GM21825 (cell line): ENCODE measurements at regions not wholly inside any gene's neighbourhood (a gene's known extent, or its start where the extent isn't known, plus 50 kb on each side); places are given as distances from the start of the nearest gene placed in this dataset.

Experiments used
- ATAC-seq: cut with Tn5 transposase; IDR thresholded peaks from one replicate; pipeline ENCODE4 v1.9.1; 2021; ENCODE audit warnings: mild to moderate bottlenecking, moderate library complexity; ENCODE audit not compliant: unreplicated experiment

DNA sequence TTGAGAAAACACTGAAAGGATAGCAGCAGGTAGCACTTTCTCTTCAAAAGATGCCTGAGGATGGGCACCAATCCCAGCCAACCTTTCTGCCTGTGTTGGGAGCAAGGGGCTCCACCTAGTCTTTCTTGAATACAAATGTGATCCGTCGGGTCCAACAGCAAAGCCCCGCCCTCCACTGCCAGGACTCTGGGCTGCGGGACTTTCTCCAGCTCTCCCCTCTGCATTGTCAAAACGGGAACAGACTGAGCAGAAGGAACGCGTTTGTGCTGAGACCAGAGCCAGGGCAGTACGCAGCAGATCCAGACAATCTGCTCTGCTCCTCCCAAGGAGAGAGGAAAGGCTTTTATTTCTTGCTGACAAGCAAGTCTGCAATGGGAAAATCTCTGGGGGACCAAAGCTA is 139.7 kb downstream of the SEC61B start:
- no peak for ATAC-seq

DNA sequence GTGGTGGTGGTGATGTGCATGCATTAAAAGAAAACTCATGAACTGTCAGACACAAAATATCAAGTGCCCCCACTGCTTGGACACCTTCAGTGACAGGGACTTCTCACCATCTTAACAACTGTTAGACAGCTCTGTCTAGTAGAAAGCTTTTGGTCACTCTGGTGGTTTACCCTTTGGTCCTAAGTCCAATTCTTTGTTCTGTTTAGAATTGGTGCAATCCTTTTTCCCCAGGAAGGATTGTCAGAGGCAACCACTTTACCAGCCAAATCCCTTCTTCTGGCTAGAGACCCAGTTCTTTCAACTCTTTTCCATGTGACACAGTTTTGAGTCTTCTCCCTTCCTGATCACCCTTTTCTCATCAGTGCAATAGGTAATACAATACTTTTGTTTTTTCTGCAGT is 140.2 kb downstream of the SEC61B start:
- no peak for ATAC-seq

DNA sequence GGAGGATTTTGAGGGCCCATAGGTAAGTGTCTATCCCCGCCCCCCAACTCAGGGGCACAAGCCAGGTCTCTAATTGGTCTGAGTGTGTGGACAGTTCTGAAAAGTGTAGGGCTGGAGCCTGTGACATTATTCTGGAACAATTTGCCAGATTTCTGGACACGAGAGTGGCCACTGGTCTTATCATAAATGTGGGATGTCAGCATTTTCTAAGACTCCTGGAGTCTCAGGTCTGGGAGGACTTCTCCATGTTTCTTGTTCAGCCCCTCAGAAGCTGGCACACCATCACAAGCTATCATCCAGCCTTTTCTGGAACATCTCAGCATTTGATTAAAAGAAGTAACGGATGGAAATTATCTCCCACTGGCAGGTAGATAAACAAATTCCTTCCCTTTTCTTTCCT is 141.4 kb downstream of the SEC61B start:
- no peak for ATAC-seq

DNA sequence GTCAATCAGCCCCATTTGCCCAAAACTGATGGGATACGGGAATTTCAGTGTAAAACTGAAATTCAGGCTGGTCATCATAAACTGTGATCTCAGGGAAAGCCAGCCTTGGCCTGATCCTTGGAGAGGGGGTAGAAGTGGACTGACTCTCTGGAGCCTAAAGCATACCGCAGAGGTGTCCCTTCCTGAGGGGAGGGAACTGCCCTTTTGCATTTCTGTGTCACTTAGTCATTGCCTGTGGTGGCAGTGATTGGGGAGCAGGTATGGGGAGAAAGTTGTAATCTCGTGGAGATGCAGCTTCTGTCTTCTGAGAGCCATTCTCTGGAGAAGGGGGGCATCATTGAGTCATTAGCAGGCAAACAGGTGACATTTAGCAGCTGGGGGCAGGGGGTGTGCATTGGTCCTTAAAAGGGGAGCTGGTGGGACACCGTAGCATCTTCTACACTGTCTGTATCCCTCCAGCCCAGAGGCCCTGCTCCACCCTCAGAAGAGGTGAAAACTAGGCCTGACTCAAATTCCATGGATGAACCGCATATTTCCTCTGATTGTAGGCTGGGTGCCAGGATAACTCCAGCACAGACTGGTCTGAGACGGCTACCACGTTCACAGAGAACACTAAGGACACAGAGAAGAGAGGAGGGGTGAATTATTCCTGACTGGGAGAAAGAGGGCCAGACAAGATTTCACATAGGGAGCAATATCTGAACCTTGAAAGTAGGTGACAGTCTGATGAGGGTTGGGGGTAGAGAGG is 143.3 kb downstream of the SEC61B start:
- no peak for ATAC-seq

DNA sequence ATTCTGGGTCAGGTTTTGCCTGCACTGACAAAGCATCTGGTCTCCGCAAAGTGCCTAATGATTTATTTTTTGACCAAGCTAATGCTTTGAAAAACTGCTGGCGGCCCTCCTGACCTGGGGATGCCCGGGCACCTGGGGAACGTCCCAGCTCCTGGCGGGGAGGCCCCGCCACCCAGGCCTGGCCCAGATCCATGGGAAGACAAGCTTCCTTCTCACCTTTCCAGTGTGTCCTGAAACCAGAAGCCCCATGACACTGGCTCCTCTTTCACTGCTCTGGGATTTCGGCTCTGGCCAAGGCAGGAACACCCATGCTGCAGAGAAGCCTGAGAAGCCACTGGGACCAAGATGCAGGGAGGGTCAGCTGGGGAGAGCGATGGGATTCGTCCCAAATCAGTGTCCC is 144.1 kb downstream of the SEC61B start:
- ATAC-seq: no peak

DNA sequence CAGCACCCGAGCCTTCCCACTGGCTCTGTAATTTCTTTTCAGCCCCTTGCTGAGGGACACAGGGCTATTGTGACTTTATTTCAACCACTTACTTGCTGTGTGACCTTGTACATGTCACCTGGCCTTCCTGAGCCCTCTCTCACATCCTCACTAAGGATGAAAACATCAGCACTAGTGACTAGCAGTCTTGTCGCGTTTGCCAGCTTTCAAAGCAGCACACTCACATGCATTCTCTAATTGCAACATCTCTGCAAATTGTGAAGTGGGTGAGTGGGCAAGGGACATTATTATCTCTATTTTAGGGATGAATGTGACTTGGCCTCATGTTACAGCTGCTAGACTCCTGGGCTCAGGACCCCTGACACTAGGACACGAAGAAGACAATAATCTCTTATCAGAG is 144.5 kb downstream of the SEC61B start:
- ATAC-seq: no peak

DNA sequence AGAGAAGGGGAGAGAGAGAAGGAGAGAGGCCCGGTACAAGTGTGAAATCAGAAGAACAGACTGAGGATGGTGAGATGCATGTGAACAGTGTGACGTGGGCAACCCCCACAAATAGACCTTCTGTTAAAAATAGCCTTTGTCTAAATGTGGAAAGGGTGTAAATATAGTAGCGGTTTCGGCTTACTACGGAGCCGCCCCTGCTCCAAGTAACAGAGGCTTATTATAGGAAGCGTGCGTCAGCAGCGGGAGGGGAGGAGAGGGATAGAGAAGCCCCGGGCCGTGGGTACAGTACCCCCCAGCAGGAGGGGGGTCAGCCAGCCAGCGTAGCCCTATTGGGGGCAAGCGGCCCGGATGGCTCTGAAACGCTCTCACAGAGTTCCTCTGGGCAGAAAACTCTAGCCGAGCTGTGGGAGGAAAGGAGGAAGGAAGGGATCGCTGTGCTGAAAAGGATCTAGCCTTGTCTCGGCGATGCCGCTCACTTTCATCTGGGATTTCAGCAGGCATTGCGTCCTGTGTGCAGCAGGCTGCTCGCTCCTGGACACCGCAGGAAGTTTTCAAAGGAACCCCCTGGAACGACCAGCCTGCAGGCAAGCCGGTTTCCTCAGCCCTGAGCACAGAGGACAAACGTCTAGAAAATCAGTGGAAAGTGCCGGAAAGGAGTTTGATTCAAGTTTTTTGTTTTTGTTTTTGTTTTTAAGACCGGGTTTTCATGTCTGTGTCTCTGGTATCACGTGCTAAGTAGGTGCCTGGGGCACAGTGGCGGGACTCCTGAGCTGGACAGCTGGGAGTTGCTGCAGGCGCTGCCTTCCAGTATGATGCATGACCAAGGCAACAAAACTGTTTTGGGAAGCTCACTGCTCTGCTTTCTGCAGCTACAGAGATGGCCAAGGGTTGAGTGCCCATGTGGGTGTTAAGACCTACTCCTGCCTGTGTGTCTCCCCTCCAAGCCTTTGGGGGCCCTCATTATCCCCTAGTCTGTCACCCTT is 146.6 kb downstream of the SEC61B start:
- peak; percentile 51 for ATAC-seq

DNA sequence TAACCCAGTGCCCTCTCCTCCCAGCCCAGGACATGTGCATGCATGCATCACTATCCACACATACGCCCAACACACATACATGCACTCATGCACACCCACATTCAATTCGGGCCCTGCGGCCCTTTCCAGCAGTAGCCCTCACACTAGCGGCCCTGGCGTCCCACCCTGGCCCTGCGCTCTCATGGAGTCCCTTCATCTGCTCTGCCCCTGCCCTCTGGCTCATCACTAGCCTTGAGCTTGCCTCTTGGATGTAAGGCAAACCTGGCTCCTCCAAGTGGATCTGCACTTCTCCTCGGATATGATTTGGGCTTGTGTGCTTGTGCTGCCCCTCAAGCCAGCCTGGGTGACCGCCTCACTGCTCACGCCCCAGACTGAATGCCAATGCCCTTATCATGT is 147.2 kb downstream of the SEC61B start:
- ATAC-seq: no peak

DNA sequence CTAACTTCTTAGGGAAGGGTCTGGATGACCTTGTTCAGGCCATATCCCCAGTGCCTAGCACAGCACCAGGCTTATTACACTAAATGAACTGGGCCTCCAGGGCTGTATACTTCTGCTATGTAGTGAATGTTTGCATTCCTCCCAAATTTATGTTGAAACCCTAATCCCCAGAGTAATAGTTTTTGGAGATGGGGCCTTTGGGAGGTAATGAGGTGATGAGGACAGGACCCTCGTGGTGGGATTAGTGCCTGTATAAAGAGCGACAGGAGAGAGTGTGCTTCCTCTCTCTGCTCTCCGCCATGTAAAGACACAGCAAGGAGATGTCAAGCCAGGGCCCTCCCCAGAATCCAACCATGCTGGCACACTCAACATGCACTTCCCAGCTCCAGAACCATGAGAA is 148.3 kb downstream of the SEC61B start:
- ATAC-seq: no peak

DNA sequence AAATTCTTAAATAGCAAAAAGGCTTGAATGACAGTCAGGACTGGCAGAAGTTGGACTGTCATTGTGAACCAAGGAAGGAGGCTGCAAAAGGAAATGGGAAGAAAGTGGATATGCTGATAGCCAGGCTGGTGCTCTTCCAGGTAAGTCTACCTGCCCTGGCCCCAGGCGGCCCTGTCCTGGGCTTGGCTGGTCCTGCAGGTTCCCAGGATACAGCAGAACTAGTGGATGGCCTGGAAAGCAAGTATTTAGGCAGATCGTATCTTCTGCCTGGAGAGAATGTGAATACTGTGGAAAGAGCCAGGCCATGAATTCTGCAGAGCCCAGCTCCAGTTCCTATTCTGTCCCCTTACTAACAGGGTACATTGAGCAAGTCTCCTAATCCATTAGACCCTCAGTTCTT is 149.3 kb downstream of the SEC61B start:
- ATAC-seq: no peak

DNA sequence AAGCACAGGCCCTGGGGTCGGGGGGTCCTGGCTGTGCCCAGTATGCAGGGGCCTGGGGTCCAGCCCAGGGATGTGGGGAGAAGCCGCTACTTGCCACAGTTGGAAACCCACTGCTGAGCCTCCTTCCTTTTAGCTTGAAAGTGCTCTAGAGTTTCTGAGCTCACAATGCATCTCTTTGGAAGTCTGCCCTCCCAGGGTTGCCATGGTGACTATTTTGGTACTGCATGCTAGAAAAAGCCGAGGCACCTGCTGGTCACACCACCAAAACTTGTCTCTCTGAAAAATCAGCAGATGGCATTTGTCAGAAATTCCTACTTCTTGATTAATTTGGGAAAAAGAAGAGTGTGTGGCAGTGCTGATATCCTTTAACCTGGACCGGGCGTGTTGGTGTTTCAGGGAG is 151.8 kb downstream of the SEC61B start:
- no peak for ATAC-seq

DNA sequence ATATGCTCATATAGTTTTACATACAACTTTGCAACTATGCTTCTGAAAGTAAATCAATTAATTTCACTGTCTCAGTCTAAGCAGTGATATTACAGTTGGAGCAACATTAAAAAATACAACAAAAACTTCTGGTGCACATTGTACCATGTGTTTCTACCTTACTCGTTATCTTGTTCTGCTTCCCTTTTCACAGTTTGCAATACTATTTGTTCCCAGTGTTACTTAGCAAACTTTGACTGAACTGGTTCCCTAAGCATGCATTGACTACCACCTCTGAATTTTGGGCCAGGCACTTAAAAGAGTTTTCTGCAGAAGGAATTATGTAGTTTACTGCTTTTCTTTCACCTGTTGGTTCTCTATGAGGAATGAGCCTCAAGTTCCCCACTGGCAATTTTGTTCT is 152.7 kb downstream of the SEC61B start:
- ATAC-seq: no peak

DNA sequence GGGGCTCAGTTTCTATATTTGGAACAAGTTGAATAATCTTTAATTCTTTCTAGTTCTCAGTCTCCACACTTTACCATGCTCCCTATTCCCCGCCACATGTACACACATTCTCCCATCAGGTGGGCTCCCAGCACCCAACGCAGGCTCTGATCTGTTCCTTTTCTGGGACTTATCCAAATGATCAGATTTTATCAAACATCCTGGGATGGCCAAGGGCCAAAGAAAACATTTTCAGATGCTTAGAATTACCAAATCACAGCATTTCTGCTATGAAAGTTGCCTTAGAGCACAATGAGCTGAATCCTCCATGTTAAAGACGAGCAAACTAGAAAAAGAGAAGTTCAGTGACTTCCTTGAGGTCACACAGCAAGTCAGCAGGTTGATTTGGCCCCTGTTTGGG is 153.4 kb downstream of the SEC61B start:
- ATAC-seq: no peak

DNA sequence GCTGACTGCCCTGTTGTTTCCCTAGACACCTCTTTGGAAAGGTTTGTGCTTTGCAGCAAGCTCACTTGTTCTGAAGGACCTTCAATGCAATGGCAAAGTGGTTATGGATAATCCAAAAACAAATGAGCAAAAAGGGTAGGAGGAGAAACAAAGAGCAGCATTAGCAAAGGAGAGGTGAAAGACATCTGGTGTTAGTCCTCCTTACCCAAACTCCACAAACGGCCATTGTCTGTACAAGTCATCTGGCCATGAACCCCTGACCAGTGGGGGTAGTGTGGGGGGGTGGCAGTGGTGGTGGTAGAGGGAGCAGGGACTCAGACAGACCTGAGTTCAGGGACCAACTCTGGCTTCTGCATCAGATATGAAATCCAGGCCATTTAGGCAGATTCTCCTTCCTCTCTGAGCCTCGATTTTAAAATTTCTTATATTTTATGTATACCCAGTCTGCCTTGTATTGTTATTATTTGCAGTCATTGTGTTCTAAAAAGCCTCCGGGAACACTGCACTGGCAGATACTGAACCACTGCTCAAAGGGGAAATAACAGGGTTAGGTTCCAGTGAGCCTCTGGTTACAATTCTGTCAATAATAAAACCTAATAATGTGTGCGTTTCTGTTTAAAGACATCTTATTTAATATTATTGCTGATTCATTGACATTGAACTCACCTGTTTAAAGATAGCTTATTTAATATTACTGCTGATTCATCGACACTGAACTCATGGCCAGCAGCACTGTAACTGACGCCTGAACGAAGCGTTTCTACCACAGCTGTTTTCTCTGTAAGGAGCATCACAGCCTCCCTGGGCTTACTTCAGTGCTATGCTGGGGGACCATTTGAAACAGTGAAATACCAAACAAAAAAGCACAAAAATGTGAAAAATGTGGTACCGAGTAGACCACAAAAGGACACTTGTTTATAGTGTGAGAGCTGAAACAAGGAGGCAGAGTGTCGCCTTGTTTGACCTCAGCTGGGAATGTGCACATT is 156.0 kb downstream of the SEC61B start:
- no peak for ATAC-seq

DNA sequence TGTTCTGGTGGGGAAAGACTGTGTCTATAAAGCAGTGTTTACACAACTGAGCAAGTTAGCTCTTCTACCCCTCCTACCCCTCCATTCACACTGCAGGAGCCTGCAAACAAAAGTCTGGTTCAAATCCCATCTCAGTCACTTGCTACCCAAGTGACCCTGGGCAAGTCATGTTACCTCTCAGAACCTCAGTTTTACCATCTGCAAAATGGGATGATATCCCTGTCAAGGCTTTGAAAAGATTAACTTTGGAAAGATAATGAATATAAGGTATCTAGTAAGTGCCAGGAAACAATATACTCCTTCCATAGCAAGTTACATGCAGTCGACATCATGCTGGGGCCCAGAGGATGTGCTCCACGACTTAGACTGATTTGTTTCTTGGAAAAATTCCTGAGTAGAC is 161.5 kb downstream of the SEC61B start:
- no peak for ATAC-seq

DNA sequence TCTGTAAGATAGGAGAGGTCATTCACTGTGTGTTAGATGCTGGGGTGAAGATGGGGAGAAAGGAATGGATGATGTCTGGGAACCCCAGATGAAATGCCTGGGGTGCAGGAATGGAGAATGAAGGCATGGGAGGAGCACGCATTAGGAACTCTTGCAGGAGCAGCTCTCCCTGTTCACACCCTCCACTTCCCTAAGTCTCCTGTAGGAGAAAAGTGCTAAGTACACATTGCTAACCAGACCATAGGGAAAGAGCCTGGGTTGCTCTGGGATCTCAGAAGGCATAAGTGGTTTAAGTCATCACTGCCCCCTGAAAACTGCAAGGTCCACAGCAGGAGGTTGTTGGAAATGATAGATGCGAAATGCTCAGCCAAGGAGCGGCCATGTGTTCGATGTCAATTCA is 163.1 kb downstream of the SEC61B start:
- no peak for ATAC-seq

DNA sequence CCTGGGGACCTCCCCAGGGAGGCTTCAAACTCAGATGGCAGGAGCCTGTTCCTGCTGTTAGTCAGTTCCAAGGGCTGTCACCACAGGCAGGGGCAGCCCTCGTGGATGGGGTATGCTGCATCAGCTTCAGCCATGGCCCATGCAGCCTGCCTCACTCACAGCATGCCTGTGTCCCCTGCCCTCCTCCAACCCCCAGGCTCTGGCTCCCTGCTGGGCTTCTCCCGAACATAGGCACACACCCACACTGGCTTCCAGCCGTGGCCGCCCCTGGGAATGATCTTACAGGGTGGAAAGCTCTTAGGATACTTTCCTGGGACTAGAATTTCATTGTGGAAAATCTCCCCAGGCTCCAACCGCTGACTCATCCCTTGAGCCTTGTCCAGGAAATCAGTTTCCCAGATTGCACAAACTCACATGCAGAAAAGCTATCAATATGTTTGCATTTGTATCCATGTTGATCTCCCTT is 163.8 kb downstream of the SEC61B start:
- no peak for ATAC-seq

DNA sequence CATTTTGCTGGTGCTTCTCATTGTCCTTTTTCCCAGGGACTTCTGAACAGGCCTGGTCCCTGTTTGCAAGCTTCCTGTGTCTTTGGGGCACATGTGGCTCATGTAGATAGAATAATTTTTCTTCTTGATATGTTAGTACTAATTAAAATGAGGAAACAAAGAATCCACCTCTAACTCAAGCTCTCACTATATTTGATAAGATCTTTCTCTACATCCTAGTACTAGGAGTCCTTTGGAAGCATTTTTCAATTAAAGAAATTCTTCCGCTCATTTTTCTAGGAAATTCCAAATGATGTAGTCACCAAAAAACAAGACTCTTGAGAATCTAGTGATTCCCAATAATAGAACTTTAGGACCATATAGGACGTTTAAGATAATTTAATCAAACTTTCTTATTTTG is 165.3 kb downstream of the SEC61B start:
- no peak for ATAC-seq

DNA sequence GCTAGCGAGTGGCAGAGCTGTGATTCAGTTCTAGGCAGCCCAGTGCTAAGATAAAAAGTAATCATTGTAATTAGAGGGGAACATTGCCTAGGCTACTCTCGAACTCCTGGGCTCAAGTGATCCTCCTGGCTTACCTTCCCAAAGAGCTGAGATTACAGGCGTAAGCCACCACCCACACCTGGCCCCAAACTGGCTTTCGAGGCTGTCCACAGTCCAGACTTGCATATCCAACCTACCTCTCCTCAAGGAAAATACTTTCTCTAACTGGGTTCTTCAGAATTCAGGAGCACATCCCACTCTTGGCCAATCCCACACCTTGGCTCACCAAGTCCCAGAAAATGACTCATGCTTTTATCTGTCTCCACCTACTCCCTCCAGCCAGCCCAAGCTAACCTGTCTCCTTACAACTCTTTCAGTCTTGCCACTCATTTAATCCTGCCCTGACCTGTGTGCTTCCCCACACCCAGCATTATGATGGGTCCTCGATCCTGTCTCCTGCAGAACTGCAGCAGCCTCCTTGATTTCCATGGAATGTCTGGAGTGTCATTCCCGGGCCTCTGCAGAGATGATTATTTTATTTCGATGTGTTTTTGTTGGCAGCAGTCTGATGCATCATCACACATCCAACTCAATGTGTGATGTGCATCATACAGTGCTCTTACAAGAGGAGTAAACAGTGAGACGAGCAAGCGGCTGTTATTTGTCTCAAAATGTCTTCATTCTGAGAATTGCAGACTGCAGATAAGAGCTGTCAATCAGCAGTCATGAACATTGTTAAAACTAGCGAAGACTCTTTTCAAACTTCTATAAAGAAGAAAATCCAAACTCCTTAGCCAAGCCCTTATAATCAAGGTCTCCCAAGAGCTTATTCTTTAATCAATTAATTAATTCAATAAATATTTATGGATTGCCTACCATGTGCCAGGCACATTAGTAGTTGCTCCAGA is 167.3 kb downstream of the SEC61B start:
- ATAC-seq: no peak
